Neural cell (in vitro differentiated cells): ENCODE measurements at regions not wholly inside any gene's neighbourhood (a gene's known extent, or its start where the extent isn't known, plus 50 kb on each side); places are given as distances from the start of the nearest gene placed in this dataset.

Source experiments
- H2AFZ ChIP-seq: fragments of 200-600, 300-800 bp; sonication (generic), shearing (Covaris generic); 2 replicates; pipeline ENCODE4 v1.6.0; 2014; ENCODE audit warnings: low read depth, mild to moderate bottlenecking, antibody characterized with exemption, low read length, moderate library complexity
- H3F3A ChIP-seq: fragments of 200-600 bp; shearing (Covaris generic); 2 replicates; pipeline ENCODE4 v1.6.1; 2016; ENCODE audit warnings: mild to moderate bottlenecking, moderate library complexity, mixed read lengths, antibody characterized with exemption, low read length; ENCODE audit not compliant: insufficient read depth, poor library complexity, severe bottlenecking
- H3K27ac ChIP-seq: fragments of 200-600, 300-800 bp; sonication (generic), shearing (Covaris generic); 2 replicates; pipeline ENCODE4 v1.5.1; 2014; ENCODE audit warnings: mild to moderate bottlenecking, low read length, moderate library complexity
- H3K27me3 ChIP-seq: fragments of 300-800, 200-600 bp; sonication (generic), shearing (Covaris generic); 2 replicates; pipeline ENCODE4 v1.6.0; 2014; ENCODE audit warnings: mild to moderate bottlenecking, low read depth, low read length, moderate library complexity; ENCODE audit not compliant: insufficient read depth
- H3K36me3 ChIP-seq: fragments of 300-800, 200-600 bp; sonication (generic), shearing (Covaris generic); 2 replicates; pipeline ENCODE4 v1.5.1; 2014; ENCODE audit warnings: mild to moderate bottlenecking, antibody characterized with exemption, low read length, moderate library complexity; ENCODE audit not compliant: insufficient read depth
- H3K4me2 ChIP-seq: fragments of 300-800, 200-600 bp; sonication (generic), shearing (Covaris generic); 2 replicates; pipeline ENCODE4 v1.6.0; 2014; ENCODE audit warnings: mild to moderate bottlenecking, low read length
- H3K4me3 ChIP-seq: fragments of 300-800, 200-600 bp; sonication (generic), shearing (Covaris generic); 2 replicates; pipeline ENCODE4 v1.5.1; 2014; ENCODE audit warnings: mild to moderate bottlenecking, low read length, moderate library complexity
- H3K79me2 ChIP-seq: fragments of 200-600 bp; shearing (Covaris generic); replicated peaks from 2 replicates; pipeline ENCODE4 v1.6.0; 2014; ENCODE audit warnings: mild to moderate bottlenecking, low read length, moderate library complexity; ENCODE audit not compliant: insufficient read depth
- H3K9ac ChIP-seq: fragments of 300-800, 200-600 bp; sonication (generic), shearing (Covaris generic); 2 replicates; pipeline ENCODE4 v1.6.1; 2016; ENCODE audit warnings: mild to moderate bottlenecking, low read length, mixed read lengths
- H3K9me2 ChIP-seq: fragments of 200-600 bp; shearing (Covaris generic); 2 replicates; pipeline ENCODE4 v1.6.1; 2016; ENCODE audit warnings: mild to moderate bottlenecking, low read length, mixed read lengths; ENCODE audit not compliant: insufficient read depth
- H3K9me3 ChIP-seq: fragments of 200-600, 300-800 bp; sonication (generic), shearing (Covaris generic); 2 replicates; pipeline ENCODE4 v1.6.1; 2016; ENCODE audit warnings: mild to moderate bottlenecking, mixed run types, low read length, moderate library complexity, mixed read lengths
- H4K20me1 ChIP-seq: fragments of 200-600 bp; shearing (Covaris generic); 2 replicates; pipeline ENCODE4 v1.6.1; 2016; ENCODE audit warnings: mild to moderate bottlenecking, mixed run types; ENCODE audit not compliant: insufficient read depth
- EP300 ChIP-seq: fragments of 450-650 bp; conservative IDR thresholded peaks from 2 replicates; pipeline ENCODE4 v1.6.1; 2014; ENCODE audit warnings: antibody characterized with exemption, mild to moderate bottlenecking, moderate library complexity; ENCODE audit not compliant: poor library complexity, severe bottlenecking
- EZH2 ChIP-seq: fragments of 200-600, 300-800 bp; shearing (Covaris generic), sonication (generic); IDR thresholded peaks from 2 replicates; pipeline ENCODE4 v1.6.1; 2014; ENCODE audit warnings: antibody characterized with exemption, low read length, borderline replicate concordance, mild to moderate bottlenecking; ENCODE audit not compliant: insufficient read depth, poor library complexity, severe bottlenecking
- MXI1 ChIP-seq: fragments of 450-650 bp; conservative IDR thresholded peaks from 2 replicates; pipeline ENCODE4 v1.6.1; 2014; ENCODE audit warnings: antibody characterized with exemption, mild to moderate bottlenecking; ENCODE audit not compliant: poor library complexity, severe bottlenecking
- POLR2AphosphoS5 ChIP-seq: IDR thresholded peaks from 2 replicates; pipeline ENCODE4 v1.6.1; 2012
- RAD21 ChIP-seq: fragments of 450-650 bp; conservative IDR thresholded peaks from 2 replicates; pipeline ENCODE4 v1.6.1; 2014; ENCODE audit warnings: antibody characterized with exemption, mild to moderate bottlenecking, moderate library complexity
- SMC3 ChIP-seq: fragments of 450-650 bp; conservative IDR thresholded peaks from 2 replicates; pipeline ENCODE4 v1.6.1; 2014; ENCODE audit warnings: antibody characterized with exemption, mild to moderate bottlenecking, moderate library complexity; ENCODE audit not compliant: poor library complexity
- TAF1 ChIP-seq: IDR thresholded peaks from 2 replicates; pipeline ENCODE4 v1.6.1; 2012; ENCODE audit warnings: low read depth
- TF ChIP-seq, protein P1 (sequence below): IDR thresholded peaks from 2 replicates; pipeline ENCODE4 v1.6.1; 2012; ENCODE audit warnings: borderline replicate concordance
- TF ChIP-seq, protein P2 (sequence below): fragments of 450-650 bp; IDR thresholded peaks from 2 replicates; pipeline ENCODE4 v1.5.1; 2014; ENCODE audit warnings: antibody characterized with exemption, mild to moderate bottlenecking, moderate library complexity; ENCODE audit not compliant: poor library complexity, severe bottlenecking

DNA sequence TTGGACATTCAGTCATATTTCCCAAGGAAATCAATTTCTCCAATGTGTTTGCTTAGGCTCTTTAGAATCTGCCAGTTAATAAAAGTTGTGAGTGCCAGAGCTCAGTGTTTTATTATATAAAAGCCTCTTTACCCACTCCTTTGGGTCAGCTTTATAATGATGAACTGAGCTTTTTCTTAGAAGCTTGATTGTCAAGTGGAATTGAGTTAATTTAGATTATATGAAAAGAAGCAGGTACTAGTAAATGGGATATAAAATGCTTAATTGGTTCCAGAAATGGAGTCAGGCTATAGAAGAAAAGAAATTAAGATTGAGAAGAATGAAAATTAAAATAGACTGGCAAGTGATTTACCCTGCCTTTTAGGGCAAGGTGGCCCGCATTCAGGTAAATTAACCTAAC lies 363.2 kb downstream of the SLITRK6 start:
- H4K20me1 ChIP-seq, result no peaks in the 10 kb centered on the region

DNA sequence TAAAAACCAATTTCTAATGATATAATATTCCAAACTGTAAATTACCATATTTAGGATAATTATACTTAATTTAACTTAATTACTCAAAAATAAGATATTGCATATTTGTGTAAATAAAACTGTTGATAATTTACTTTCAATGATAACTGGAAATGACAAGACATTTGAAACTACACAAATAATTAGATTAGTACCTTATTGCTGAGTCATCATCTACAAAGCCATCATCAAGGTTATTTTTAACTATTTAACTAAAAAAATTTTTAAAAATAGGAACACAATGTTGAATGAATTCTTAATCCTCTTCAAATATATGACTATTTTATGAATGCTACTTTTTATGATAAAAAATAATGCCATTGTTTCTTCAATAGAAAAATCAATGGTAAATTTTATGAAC lies 364.3 kb downstream of the SLITRK6 start:
- no peaks in the 10 kb centered on the region for H4K20me1 ChIP-seq
- no peak overlapping the region for H3K9ac ChIP-seq
- no peak overlapping the region for H2AFZ ChIP-seq
- no peaks in the 10 kb centered on the region for H3K79me2 ChIP-seq
- no peaks in the 10 kb centered on the region for H3K27me3 ChIP-seq
- H3K9me3 ChIP-seq, result no peaks in the 10 kb centered on the region
- H3K4me3 ChIP-seq, result no peak overlapping the region
- no peaks in the 10 kb centered on the region for H3F3A ChIP-seq
- no peaks in the 10 kb centered on the region for H3K9me2 ChIP-seq
- no peak overlapping the region for H3K4me2 ChIP-seq
- no peak overlapping the region for H3K27ac ChIP-seq
- H3K36me3 ChIP-seq, result no peaks in the 10 kb centered on the region
- TF ChIP-seq RAD21, result no peak
- TF ChIP-seq SMC3, result no peak
- no peak for TF ChIP-seq MXI1
- TF ChIP-seq, protein P1, sequence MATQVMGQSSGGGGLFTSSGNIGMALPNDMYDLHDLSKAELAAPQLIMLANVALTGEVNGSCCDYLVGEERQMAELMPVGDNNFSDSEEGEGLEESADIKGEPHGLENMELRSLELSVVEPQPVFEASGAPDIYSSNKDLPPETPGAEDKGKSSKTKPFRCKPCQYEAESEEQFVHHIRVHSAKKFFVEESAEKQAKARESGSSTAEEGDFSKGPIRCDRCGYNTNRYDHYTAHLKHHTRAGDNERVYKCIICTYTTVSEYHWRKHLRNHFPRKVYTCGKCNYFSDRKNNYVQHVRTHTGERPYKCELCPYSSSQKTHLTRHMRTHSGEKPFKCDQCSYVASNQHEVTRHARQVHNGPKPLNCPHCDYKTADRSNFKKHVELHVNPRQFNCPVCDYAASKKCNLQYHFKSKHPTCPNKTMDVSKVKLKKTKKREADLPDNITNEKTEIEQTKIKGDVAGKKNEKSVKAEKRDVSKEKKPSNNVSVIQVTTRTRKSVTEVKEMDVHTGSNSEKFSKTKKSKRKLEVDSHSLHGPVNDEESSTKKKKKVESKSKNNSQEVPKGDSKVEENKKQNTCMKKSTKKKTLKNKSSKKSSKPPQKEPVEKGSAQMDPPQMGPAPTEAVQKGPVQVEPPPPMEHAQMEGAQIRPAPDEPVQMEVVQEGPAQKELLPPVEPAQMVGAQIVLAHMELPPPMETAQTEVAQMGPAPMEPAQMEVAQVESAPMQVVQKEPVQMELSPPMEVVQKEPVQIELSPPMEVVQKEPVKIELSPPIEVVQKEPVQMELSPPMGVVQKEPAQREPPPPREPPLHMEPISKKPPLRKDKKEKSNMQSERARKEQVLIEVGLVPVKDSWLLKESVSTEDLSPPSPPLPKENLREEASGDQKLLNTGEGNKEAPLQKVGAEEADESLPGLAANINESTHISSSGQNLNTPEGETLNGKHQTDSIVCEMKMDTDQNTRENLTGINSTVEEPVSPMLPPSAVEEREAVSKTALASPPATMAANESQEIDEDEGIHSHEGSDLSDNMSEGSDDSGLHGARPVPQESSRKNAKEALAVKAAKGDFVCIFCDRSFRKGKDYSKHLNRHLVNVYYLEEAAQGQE, result no peak

More for the DNA sequence above, 363.2 kb downstream of the SLITRK6 start:
- Histone ChIP-seq H3F3A (no peaks in the 10 kb centered on the region), H3K9me2 (no peaks in the 10 kb centered on the region), H3K36me3 (no peaks in the 10 kb centered on the region), H3K9ac (no peak overlapping the region), H3K27ac (no peak overlapping the region), H3K79me2 (no peaks in the 10 kb centered on the region), H2AFZ (no peak overlapping the region), H3K27me3 (no peaks in the 10 kb centered on the region), H3K9me3 (no peaks in the 10 kb centered on the region), H3K4me2 (no peak overlapping the region), H3K4me3 (no peak overlapping the region)
- TF ChIP-seq POLR2AphosphoS5 (no peak), MXI1 (no peak), TAF1 (no peak), EP300 (no peak), SMC3 (no peak), EZH2 (no peak), RAD21 (no peak)
- TF ChIP-seq, protein P1, result no peak
- TF ChIP-seq, protein P2, sequence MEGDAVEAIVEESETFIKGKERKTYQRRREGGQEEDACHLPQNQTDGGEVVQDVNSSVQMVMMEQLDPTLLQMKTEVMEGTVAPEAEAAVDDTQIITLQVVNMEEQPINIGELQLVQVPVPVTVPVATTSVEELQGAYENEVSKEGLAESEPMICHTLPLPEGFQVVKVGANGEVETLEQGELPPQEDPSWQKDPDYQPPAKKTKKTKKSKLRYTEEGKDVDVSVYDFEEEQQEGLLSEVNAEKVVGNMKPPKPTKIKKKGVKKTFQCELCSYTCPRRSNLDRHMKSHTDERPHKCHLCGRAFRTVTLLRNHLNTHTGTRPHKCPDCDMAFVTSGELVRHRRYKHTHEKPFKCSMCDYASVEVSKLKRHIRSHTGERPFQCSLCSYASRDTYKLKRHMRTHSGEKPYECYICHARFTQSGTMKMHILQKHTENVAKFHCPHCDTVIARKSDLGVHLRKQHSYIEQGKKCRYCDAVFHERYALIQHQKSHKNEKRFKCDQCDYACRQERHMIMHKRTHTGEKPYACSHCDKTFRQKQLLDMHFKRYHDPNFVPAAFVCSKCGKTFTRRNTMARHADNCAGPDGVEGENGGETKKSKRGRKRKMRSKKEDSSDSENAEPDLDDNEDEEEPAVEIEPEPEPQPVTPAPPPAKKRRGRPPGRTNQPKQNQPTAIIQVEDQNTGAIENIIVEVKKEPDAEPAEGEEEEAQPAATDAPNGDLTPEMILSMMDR, result no peak
